Gastrocnemius medialis (tissue), 4 donors: ENCODE measurements at regions not wholly inside any gene's neighbourhood (a gene's known extent, or its start where the extent isn't known, plus 50 kb on each side); places are given as distances from the start of the nearest gene placed in this dataset.

ENCODE experiments used
- ATAC-seq, 2 donors: fragments of 150-250 bp; one replicate each; pipeline ENCODE4 v1.9.1; 2016
- DNase-seq, 2 donors: peaks; one replicate each; pipeline ENCODE4 v3.0.0-alpha.2; 2019
- H3K27ac ChIP-seq, 4 donors: fragments of 200-600 bp; sonication (generic); 1 replicate in 1 of 4; 2 replicates in 3 of 4; pipeline ENCODE4 v1.5.1; 2016 to 2018; ENCODE audit warnings: mild to moderate bottlenecking in 2 of 4, moderate library complexity in 1 of 4
- H3K27me3 ChIP-seq, 3 donors: fragments of 200-600 bp; sonication (generic) in 2 of 3; 1 replicate in 1 of 3; 2 replicates in 2 of 3; pipeline versions ENCODE4 v1.5.1 to v1.6.0; 2016 to 2019; ENCODE audit warnings: mild to moderate bottlenecking in 1 of 3, moderate library complexity in 1 of 3
- H3K36me3 ChIP-seq, 2 donors: fragments of 200-600 bp; sonication (generic) in 1 of 2; one replicate each; pipeline ENCODE4 v1.5.1; 2017 to 2018
- H3K4me1 ChIP-seq, 2 donors: fragments of 200-600 bp; sonication (generic) in 1 of 2; one replicate each; pipeline ENCODE4 v1.5.1; 2016 to 2017; ENCODE audit warnings: mild to moderate bottlenecking in 2 of 2
- H3K4me3 ChIP-seq, 4 donors: fragments of 200-600 bp; sonication (generic) in 3 of 4; 1 replicate in 1 of 4; 2 replicates in 3 of 4; pipeline ENCODE4 v1.5.1; 2016 to 2019; ENCODE audit warnings: mild to moderate bottlenecking in 2 of 4
- H3K9me3 ChIP-seq, 3 donors: fragments of 200-600 bp; sonication (generic) in 2 of 3; 1 replicate in 1 of 3; 2 replicates in 2 of 3; pipeline ENCODE4 v1.5.1; 2016 to 2019
- CTCF ChIP-seq, 5 experiments: fragments of 450-650 bp in 3 of 5; fragments of 200-600 bp in 2 of 5; sonication (generic) in 2 of 5; IDR thresholded peaks in 4 of 5; conservative IDR thresholded peaks in 1 of 5; 1 replicate in 4 of 5; 2 replicates in 1 of 5; pipeline ENCODE4 v1.5.1; 2016 to 2019; ENCODE audit warnings: antibody characterized with exemption in 5 of 5, mild to moderate bottlenecking in 3 of 5, moderate library complexity in 3 of 5
- POLR2A ChIP-seq, 2 donors: fragments of 450-650 bp; IDR thresholded peaks; one replicate each; pipeline ENCODE4 v1.6.1; 2017; ENCODE audit warnings: antibody characterized with exemption in 2 of 2, mild to moderate bottlenecking in 2 of 2, moderate library complexity in 2 of 2
- in situ Hi-C, 4 donors: fragments of 200-750 bp; cut with MboI; loops; one replicate each; pipeline versions ENCODE4 v1.15.0 to v1.8.0; 2017; ENCODE audit warnings: low sequenced_read_pairs in 4 of 4
- intact Hi-C: fragments of 100-400 bp; cut with DNase I; formaldehyde crosslinking; loops from one replicate; pipeline ENCODE4 v1.15.1; 2023; ENCODE audit warnings: low total_unique reads

GRCh38 chr3:141669434-141669833 is 68.7 kb upstream of the RNF7 start:
- H3K27ac ChIP-seq = no peak overlapping the region
- in situ Hi-C loops (no loop called here), intact Hi-C loops (no loop called here)
- H3K27me3 ChIP-seq = no peaks in the 10 kb centered on the region
- peaks cover 0 to 5% (median 0%) of the 10 kb centered on the region in 3 donors for H3K9me3 ChIP-seq
- TF ChIP-seq CTCF (IDR thresholded peaks at IDR 0.05 in 4 of 5, conservative IDR thresholded peaks at IDR 0.05 in 1 of 5) (no peak), POLR2A (IDR thresholded peaks at IDR 0.05) (no peak)
- no peaks in the 10 kb centered on the region for H3K4me1 ChIP-seq
- ATAC-seq (no peak), DNase-seq (no peak)
- H3K36me3 ChIP-seq = no peaks in the 10 kb centered on the region
- H3K4me3 ChIP-seq = no peak overlapping the region

GRCh38 chr3:141677701-141678100 is 60.4 kb upstream of the RNF7 start:
- Histone ChIP-seq H3K9me3 (no peaks in the 10 kb centered on the region), H3K4me1 (peaks cover 0 to 4% of the 10 kb centered on the region in 2 donors), H3K27me3 (no peaks in the 10 kb centered on the region), H3K27ac (no peak overlapping the region), H3K4me3 (no peak overlapping the region), H3K36me3 (no peaks in the 10 kb centered on the region)
- DNase-seq = no peak
- TF ChIP-seq CTCF (IDR thresholded peaks at IDR 0.05 in 4 of 5, conservative IDR thresholded peaks at IDR 0.05 in 1 of 5) = no peak
- no peak for TF ChIP-seq POLR2A (IDR thresholded peaks at IDR 0.05)
- no peak for ATAC-seq
- in situ Hi-C loops = no loop called here
- intact Hi-C loops = no loop called here

GRCh38 chr3:141680620-141681389 is 57.3 kb upstream of the RNF7 start:
- in situ Hi-C loops = no loop called here
- Histone ChIP-seq H3K4me3 (no peak overlapping the region), H3K27ac (no peak overlapping the region), H3K4me1 (peaks cover 0 to 4% of the 10 kb centered on the region in 2 donors), H3K36me3 (no peaks in the 10 kb centered on the region), H3K9me3 (no peaks in the 10 kb centered on the region), H3K27me3 (no peaks in the 10 kb centered on the region)
- DNase-seq (no peak), ATAC-seq (no peak)
- TF ChIP-seq POLR2A (IDR thresholded peaks at IDR 0.05) = no peak
- no peak for TF ChIP-seq CTCF (IDR thresholded peaks at IDR 0.05 in 4 of 5, conservative IDR thresholded peaks at IDR 0.05 in 1 of 5)
- intact Hi-C loops = no loop called here

GRCh38 chr3:141681390-141681780 is 56.7 kb upstream of the RNF7 start:
- in situ Hi-C loops = no loop called here
- DNase-seq = no peak
- TF ChIP-seq CTCF (IDR thresholded peaks at IDR 0.05 in 4 of 5, conservative IDR thresholded peaks at IDR 0.05 in 1 of 5) (no peak), POLR2A (IDR thresholded peaks at IDR 0.05) (no peak)
- ATAC-seq = no peak
- Histone ChIP-seq H3K9me3 (no peaks in the 10 kb centered on the region), H3K36me3 (no peaks in the 10 kb centered on the region), H3K27me3 (no peaks in the 10 kb centered on the region), H3K4me1 (peaks cover 1 to 4% of the 10 kb centered on the region in 2 donors), H3K27ac (no peak overlapping the region), H3K4me3 (no peak overlapping the region)
- intact Hi-C loops = no loop called here

GRCh38 chr3:141682007-141682406 is 56.1 kb upstream of the RNF7 start:
- in situ Hi-C loops (no loop called here), intact Hi-C loops (no loop called here)
- TF ChIP-seq POLR2A (IDR thresholded peaks at IDR 0.05) (no peak), CTCF (IDR thresholded peaks at IDR 0.05 in 4 of 5, conservative IDR thresholded peaks at IDR 0.05 in 1 of 5) (no peak)
- ATAC-seq (no peak), DNase-seq (no peak)
- Histone ChIP-seq H3K36me3 (no peaks in the 10 kb centered on the region), H3K4me1 (peaks cover 4 to 8% of the 10 kb centered on the region in 2 donors), H3K4me3 (no peak overlapping the region), H3K27ac (no peak overlapping the region), H3K9me3 (no peaks in the 10 kb centered on the region), H3K27me3 (no peaks in the 10 kb centered on the region)
